Bronchial epithelial cell (primary cell): ENCODE measurements at regions not wholly inside any gene's neighbourhood (a gene's known extent, or its start where the extent isn't known, plus 50 kb on each side); places are given as distances from the start of the nearest gene placed in this dataset.
"Not testable (repeated sequence)": the region's sequence is repeated elsewhere in the genome, so short reads cannot be mapped to it uniquely, and the experiment has no call there.

Source experiments
- DNase-seq: peaks from one replicate; pipeline ENCODE4 v3.0.0-alpha.2; 2010; ENCODE audit warnings: low read depth
- FAIRE-seq: peaks from 2 replicates; lab custom pipeline; 2011; peaks lifted over from hg19 to GRCh38; lab: Jason Lieb, UNC
- H3K27me3 ChIP-seq: 2 replicates; pipeline ENCODE4 v1.5.1; 2011; ENCODE audit warnings: low read length; ENCODE audit not compliant: control insufficient read depth, insufficient read depth
- H3K36me3 ChIP-seq: 2 replicates; pipeline ENCODE4 v1.5.1; 2011; ENCODE audit warnings: low read length; ENCODE audit not compliant: control insufficient read depth, insufficient read depth
- H3K4me3 ChIP-seq: 2 replicates; pipeline ENCODE4 v1.5.1; 2011; ENCODE audit warnings: mild to moderate bottlenecking, low read depth, low read length, control low read depth
- CTCF ChIP-seq: IDR thresholded peaks from 2 replicates; pipeline ENCODE4 v1.5.1; 2011; ENCODE audit warnings: mild to moderate bottlenecking, moderate library complexity, low read length, control low read depth, inconsistent platforms; ENCODE audit not compliant: insufficient read depth, severe bottlenecking

DNA sequence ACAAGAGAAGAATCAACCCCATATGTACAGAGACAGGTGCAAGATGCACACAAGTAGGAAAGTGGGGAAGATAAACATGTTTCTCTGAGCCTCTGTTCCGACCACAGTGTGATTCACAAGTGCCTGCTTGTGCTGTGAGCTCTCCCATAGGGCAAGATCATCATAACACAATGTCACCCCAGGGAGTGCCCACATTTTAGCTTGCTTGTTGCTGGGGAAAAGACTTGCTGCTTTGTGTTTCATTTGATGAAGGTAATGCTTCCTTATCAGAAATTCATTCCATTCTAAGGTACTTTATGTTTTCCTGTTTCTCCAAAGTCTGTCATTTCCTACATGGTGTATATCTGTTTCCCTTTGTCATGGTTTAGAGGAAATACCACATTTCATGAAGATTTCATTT, 304.5 kb upstream of the DIPK2B start:
- no peak overlapping the region for H3K4me3 ChIP-seq
- H3K36me3 ChIP-seq: no peaks in the 10 kb centered on the region
- FAIRE-seq (peak; percentile 66), DNase-seq (peak; percentile 84)
- TF ChIP-seq CTCF: no peak
- H3K27me3 ChIP-seq: no peaks in the 10 kb centered on the region

- H3K36me3 ChIP-seq, FAIRE-seq, H3K27me3 ChIP-seq, DNase-seq, H3K4me3 ChIP-seq: not testable (repeated sequence)
Measured at GRCh38 chrX:45503787-45504362, 303.2 kb upstream of the DIPK2B start.

GRCh38 chrX:45502396-45502795, 301.7 kb upstream of the DIPK2B start:
- no peaks in the 10 kb centered on the region for H3K27me3 ChIP-seq
- TF ChIP-seq CTCF: no peak
- DNase-seq: no peak
- FAIRE-seq: no peak
- no peak overlapping the region for H3K4me3 ChIP-seq
- H3K36me3 ChIP-seq: no peaks in the 10 kb centered on the region

GRCh38 chrX:45497290-45497689, 296.6 kb upstream of the DIPK2B start:
- no peak for TF ChIP-seq CTCF
- H3K27me3 ChIP-seq: no peaks in the 10 kb centered on the region
- H3K4me3 ChIP-seq: no peak overlapping the region
- DNase-seq (peak; percentile 85), FAIRE-seq (peak; percentile 73)
- H3K36me3 ChIP-seq: no peaks in the 10 kb centered on the region

- no peaks in the 10 kb centered on the region for H3K27me3 ChIP-seq
- H3K36me3 ChIP-seq: no peaks in the 10 kb centered on the region
- no peak for FAIRE-seq
- H3K4me3 ChIP-seq: no peak overlapping the region
- DNase-seq: no peak
- no peak for TF ChIP-seq CTCF
Measured at GRCh38 chrX:45485719-45486118, 285.0 kb upstream of the DIPK2B start.

GRCh38 chrX:45479835-45480422, 279.3 kb upstream of the DIPK2B start:
- Histone ChIP-seq H3K27me3 (no peaks in the 10 kb centered on the region), H3K36me3 (no peaks in the 10 kb centered on the region), H3K4me3 (no peak overlapping the region)
- DNase-seq: peak; percentile 96
- no peak for TF ChIP-seq CTCF
- FAIRE-seq: peak; percentile 91
